HG02798 (cell line): ENCODE measurements at regions not wholly inside any gene's neighbourhood (a gene's known extent, or its start where the extent isn't known, plus 50 kb on each side); places are given as distances from the start of the nearest gene placed in this dataset.
"Not testable (repeated sequence)": the region's sequence is repeated elsewhere in the genome, so short reads cannot be mapped to it uniquely, and the experiment has no call there.

Experiments
- ATAC-seq: cut with Tn5 transposase; IDR thresholded peaks from one replicate; pipeline ENCODE4 v1.9.1; 2021; ENCODE audit warnings: mild to moderate bottlenecking; ENCODE audit not compliant: unreplicated experiment, poor library complexity

DNA sequence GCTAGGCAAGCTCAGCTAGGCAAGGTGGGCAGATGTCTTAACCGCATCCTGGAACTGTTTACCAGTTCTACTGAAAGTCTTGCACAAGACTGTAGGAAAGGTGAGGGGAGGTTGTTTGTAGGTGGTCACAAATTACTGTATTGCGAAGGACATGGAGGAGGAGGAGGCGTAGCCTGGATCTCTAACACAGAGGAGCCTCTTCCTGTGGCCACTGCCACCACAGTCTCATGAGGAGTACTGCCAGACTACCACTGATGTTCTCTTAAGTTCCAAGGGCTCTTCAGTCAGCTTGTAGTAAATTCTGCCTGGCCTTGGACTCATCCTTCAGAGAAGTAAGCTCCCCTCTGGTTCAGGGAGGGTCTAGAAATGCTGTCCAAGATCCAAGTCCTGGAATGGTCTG lies 258.6 kb downstream of the FAT4 start:
- no peak for ATAC-seq

DNA sequence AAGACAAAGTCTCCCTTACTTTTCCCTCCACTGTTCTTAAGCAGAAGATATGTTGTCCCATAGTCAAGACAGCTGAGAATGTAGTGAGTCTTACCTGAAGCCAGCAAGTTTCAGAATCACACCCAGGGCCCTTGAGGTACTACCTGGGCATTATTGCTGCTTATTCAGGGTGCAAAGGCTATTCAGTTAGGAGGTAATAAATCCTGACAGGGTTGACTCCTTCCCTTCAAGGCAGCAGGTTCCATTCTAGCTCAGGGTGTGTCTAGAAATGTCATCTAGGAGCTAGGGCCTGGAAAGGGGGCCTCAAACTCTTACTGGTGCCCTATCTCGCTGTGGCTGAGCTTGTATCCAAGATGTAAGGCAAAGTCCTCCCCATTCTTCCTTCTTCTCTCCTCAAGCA lies 259.0 kb downstream of the FAT4 start:
- no peak for ATAC-seq

GRCh38 chr4:125582302-125582701 lies 267.5 kb downstream of the FAT4 start:
- no peak for ATAC-seq

- no peak for ATAC-seq
These were observed 275.4 kb downstream of the FAT4 start for GRCh38 chr4:125590158-125590557.

- ATAC-seq: no peak
These were observed 276.5 kb downstream of the FAT4 start for GRCh38 chr4:125591290-125591689.

- no peak for ATAC-seq
These were observed 279.4 kb downstream of the FAT4 start for GRCh38 chr4:125594056-125594602.

DNA sequence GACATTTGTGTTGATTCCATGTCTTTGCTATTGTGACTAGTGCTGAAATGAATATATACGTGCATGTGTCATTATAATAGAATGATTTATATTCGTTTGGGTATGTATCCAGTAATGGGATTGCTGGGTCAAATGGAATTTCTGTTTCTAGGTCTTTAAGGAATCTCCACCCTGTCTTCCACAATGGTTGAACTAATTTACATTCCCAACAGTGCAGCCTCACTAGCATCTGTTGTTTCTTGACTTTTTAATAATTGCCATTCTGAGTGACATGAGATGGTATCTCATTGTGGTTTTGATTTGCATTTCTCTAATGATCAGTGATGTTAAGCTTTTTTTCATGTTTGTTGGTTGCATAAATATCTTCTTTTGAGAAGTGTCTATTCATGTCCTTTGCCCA lies 291.2 kb downstream of the FAT4 start:
- ATAC-seq: not testable (repeated sequence)

- no peak for ATAC-seq
These were observed 305.5 kb downstream of the FAT4 start for GRCh38 chr4:125620066-125620860.

GRCh38 chr4:125624951-125625350 lies 310.2 kb downstream of the FAT4 start:
- ATAC-seq: no peak

DNA sequence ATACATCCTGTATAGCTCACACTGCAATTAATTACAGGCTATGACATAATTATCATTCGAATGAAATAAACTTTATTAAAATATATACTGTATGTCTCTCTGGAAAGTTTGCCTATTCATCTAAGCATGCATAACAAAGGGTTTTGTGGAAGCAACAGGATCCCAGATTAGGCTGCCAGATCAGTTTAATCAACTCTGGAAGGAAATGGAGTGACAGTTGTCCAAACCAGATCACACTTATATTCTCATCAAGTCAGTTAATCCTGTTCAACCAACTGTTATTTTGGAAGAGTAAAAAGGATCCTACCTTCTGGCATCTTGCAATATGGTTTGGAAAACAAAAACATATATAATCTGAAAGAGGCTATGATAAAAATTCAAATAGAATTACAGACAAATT lies 312.2 kb downstream of the FAT4 start:
- no peak for ATAC-seq

DNA sequence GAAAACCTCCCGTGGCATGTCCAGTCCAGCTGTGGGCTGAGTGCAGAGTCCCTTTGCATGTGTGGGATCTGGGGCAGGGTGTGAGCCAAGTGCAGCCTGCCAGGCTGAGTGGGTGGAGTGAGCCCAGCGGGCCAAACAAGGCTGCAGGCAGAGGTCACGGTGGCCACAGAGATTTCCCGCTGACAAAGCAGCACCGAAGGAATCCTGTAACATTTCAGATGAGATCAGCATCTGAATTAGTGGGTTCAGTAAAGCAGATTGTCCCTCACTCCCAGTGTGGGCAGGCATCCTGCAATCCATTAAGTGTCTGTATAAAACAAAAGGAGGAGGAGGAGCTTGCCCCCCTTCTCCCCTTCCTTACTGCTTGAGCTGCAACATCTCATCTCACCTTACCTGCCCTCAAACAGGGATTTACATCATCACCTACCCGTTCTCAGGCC lies 324.4 kb downstream of the FAT4 start:
- ATAC-seq: no peak

DNA sequence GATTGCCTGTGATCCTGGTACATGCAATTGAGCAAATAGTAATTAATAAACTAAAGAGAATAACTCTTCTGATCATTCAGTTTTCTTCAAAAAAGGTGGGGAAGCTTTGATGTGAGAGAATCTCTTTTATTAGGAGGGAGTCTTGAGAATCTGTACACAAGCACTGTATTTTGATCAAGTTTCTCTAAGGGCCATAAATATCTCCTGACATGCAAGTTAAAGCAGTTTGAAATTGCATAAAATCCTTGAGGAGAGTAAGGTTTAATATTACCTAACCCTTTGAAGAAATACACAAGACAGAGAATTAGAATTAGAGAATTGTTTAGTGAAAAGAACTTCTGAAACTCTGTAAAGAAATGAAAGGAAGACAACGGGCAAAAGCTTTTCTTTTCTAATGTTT lies 326.9 kb downstream of the FAT4 start:
- no peak for ATAC-seq

DNA sequence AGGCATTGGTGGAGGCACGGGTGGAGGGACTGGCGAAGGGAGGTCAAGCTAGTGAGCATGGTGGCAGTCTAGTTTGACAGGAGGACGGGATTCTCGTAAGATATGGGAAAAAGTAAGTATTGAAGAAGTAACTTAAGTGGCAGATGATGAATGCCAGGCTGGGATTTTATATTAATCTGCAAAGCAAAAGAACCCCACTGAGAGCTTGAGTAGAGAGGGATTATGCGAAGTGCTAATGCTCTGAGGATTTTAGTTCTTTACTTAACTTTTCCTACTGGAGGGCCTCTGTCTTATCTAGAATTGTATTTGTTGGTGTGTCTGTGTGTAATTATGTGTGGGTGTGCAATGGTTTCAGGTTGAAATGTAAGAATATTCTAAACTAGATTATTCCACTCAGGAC lies 327.9 kb downstream of the FAT4 start:
- no peak for ATAC-seq

GRCh38 chr4:125649452-125649851 lies 334.7 kb downstream of the FAT4 start:
- ATAC-seq: no peak

DNA sequence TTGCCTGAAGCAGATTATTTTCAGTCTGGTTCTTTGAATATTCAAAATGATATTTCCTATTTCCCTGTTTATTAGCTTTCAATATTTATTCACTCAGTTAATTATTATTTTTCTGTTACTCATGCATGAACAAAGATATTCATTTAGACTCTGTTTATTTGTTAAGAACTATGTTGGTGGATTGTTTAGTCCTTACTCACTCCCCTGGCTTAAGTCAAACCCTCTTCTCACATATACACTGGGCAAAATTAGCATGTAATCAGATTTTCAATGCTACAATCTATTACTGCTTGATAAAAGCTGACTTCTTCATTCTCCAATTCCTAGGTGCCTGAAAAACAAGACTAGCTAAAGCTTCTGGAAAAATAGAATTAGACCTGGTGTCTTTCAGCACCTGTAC lies 335.8 kb downstream of the FAT4 start:
- no peak for ATAC-seq

GRCh38 chr4:125651707-125652357 lies 337.1 kb downstream of the FAT4 start:
- ATAC-seq: not testable (repeated sequence)

GRCh38 chr4:125658773-125659172 lies 344.0 kb downstream of the FAT4 start:
- ATAC-seq: no peak

GRCh38 chr4:125663896-125664767 lies 349.4 kb downstream of the FAT4 start:
- ATAC-seq: no peak

DNA sequence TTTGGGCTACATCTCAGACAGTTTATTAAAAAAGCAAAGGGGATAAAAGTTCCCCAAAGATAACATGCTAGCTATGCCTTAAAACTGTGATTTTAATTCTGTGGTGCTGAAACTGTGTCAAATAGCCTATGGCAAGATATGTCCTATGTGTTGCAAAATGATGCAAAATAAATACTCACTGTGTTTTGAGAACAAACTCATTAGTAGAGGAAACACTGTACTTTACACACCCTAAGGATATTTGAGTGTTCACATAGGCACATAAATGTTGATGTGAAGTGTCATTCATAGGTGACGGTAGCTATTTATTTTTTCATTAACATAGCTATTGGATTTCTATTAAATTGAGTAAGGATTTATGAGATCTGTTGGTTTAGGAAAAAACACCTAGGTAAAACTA lies 351.9 kb downstream of the FAT4 start:
- no peak for ATAC-seq

DNA sequence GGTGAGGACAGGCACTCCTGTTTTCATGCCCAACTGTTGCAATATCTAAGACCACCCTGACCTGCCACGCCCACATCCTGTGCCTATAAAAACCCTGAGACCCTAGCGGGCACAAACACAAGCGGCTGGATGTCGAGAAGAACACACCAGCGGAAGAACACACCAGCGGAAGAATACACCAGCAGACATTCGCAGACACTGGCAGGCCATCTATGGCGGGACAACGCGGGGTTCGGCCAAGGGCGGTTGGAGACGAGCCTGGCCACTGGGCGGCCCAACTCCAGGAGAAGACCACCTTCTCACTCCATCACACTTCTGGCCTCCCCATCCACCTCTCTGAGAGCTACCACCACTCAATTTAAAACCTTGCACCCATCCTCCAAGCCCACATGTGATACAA lies 361.4 kb downstream of the FAT4 start:
- ATAC-seq: no peak

DNA sequence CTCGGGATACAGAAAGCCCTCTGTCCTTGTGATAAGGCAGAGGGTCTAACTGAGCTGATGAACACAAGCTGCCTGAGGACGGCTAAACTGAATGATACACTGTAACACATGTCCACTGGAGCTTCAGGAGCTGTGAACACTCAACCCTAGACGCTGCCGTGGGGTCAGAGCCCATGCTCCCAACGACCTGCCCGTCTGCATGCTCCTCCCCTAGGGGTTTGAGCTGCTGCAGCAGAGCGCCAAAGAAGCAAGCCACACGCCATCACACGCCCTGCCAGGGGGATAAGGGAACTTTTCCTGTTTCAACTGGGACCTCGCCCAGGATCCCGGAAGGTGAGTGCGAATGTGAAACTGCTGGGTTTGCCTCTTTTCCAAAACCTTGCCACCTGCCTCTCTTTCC lies 361.8 kb downstream of the FAT4 start:
- ATAC-seq: no peak
